ENCODE measurements at regions not wholly inside any gene's neighbourhood (a gene's known extent, or its start where the extent isn't known, plus 50 kb on each side); places are given as distances from the start of the nearest gene placed in this dataset.

DNA sequence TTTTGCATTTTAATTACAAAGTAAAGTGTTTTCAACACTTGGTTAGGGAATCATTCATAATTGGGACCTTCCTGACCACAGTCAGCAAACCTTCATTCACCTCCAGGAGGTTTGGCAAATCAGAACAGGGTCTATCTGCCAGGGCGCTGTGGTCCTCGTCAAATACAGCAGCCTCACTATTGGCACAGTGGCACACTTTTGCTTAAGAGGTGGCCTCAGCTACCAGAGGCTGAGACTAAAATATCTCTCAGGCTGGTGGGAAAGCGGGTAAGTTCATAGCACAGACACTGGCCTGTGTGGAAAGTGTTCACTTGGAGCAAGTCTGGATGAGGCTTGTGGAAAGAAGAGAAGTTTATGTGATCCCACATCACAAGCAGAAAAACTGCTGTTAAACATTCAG lies 268.6 kb upstream of the DAPK1 start:
- TF ChIP-seq, protein P1, sequence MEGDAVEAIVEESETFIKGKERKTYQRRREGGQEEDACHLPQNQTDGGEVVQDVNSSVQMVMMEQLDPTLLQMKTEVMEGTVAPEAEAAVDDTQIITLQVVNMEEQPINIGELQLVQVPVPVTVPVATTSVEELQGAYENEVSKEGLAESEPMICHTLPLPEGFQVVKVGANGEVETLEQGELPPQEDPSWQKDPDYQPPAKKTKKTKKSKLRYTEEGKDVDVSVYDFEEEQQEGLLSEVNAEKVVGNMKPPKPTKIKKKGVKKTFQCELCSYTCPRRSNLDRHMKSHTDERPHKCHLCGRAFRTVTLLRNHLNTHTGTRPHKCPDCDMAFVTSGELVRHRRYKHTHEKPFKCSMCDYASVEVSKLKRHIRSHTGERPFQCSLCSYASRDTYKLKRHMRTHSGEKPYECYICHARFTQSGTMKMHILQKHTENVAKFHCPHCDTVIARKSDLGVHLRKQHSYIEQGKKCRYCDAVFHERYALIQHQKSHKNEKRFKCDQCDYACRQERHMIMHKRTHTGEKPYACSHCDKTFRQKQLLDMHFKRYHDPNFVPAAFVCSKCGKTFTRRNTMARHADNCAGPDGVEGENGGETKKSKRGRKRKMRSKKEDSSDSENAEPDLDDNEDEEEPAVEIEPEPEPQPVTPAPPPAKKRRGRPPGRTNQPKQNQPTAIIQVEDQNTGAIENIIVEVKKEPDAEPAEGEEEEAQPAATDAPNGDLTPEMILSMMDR (IDR thresholded peaks at IDR 0.05; ENCODE audit: control extremely low read depth, extremely low read depth) = no peak
- ATAC-seq (ENCODE audit: insufficient read depth, low FRiP score) = no peak
- no peak overlapping the region for H3K4me3 ChIP-seq
- DNase-seq = no peak
- no peak overlapping the region for H3K27ac ChIP-seq (ENCODE audit: low read depth in 1 of 2, low read length in 1 of 2)
- peaks cover 0 to under 1% (median 0%) of the 10 kb centered on the region in 4 donors for H3K9me3 ChIP-seq (ENCODE audit: control insufficient read depth in 4 of 4, insufficient read depth in 3 of 4, low read length in 3 of 4)
- H3K9ac ChIP-seq (ENCODE audit: insufficient read depth in 1 of 2, low read length in 2 of 2) = no peak overlapping the region
- 87 to 89% methylated on average over 3 of the region's 3 CpGs for WGBS, 2 donors
- H3K36me3 ChIP-seq (ENCODE audit: control insufficient read depth in 4 of 4, insufficient read depth in 4 of 4, low read length in 4 of 4) = no peaks in the 10 kb centered on the region
- H3K4me1 ChIP-seq (ENCODE audit: control insufficient read depth in 5 of 5, insufficient read depth in 5 of 5, low read length in 5 of 5) = peaks cover 0 to under 1% (median 0%) of the 10 kb centered on the region in 5 donors
- H3K27me3 ChIP-seq (ENCODE audit: control insufficient read depth in 3 of 3, insufficient read depth in 3 of 3, low read length in 2 of 3) = no peaks in the 10 kb centered on the region

DNA sequence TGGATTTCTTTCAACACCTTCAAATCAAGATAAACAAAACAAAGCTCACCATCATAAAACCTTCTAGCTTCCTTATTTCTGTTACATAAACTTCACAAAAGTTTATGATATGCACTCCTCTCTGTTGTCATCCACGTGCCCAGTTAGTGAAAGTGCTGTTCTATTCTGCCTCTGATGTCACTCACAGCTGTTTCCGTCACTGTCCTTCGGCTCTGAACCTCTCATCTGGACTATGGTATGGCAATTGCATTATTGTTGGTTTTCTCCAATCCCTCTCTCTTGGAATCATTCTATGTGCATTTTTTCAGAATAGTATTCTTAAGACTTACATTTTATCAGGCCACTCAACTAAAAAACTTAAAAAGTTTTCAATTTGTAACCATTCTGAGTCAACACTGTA lies 264.2 kb upstream of the DAPK1 start:
- H3K4me1 ChIP-seq (ENCODE audit: control insufficient read depth in 5 of 5, insufficient read depth in 5 of 5, low read length in 5 of 5) = no peaks in the 10 kb centered on the region
- H3K27me3 ChIP-seq (ENCODE audit: control insufficient read depth in 3 of 3, insufficient read depth in 3 of 3, low read length in 2 of 3) = no peaks in the 10 kb centered on the region
- no peaks in the 10 kb centered on the region for H3K36me3 ChIP-seq (ENCODE audit: control insufficient read depth in 4 of 4, insufficient read depth in 4 of 4, low read length in 4 of 4)
- no peak for DNase-seq
- no peak overlapping the region for H3K9ac ChIP-seq (ENCODE audit: insufficient read depth in 1 of 2, low read length in 2 of 2)
- TF ChIP-seq, protein P1 (IDR thresholded peaks at IDR 0.05; ENCODE audit: control extremely low read depth, extremely low read depth) = no peak
- no peak overlapping the region for H3K4me3 ChIP-seq
- WGBS, 2 donors = 78 to 88% methylated on average over 3 of the region's 3 CpGs
- ATAC-seq (ENCODE audit: insufficient read depth, low FRiP score) = no peak
- H3K27ac ChIP-seq (ENCODE audit: low read depth in 1 of 2, low read length in 1 of 2) = no peak overlapping the region
- no peaks in the 10 kb centered on the region for H3K9me3 ChIP-seq (ENCODE audit: control insufficient read depth in 4 of 4, insufficient read depth in 3 of 4, low read length in 3 of 4)

DNA sequence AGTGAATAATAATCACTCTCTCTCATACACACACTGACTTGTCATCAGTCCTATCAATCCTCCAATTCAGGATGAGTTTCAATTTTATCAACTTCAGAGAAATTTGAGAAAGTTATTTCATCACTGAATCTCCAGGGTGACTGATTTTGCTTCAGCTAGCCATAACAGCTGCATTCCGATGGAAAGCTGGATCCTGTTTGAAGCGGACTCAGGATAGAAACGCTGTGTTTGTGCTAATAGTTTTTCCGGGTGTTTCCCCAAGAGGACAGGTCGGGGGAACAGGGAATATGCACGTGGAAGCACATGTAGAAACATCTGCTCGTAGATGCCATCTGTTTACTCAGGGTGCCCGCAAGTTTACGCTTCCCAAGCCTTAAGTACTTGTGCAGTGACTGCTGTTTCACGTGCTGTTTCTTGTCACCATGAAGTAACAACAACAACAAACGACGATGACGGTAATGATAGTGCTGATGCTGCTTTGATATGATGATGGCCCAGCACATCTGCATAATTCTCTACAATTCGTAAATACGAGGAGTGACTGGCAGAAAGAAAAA lies 263.7 kb upstream of the DAPK1 start:
- Histone ChIP-seq H3K27ac (ENCODE audit: low read depth in 1 of 2, low read length in 1 of 2) (no peak overlapping the region), H3K4me3 (no peak overlapping the region), H3K36me3 (ENCODE audit: control insufficient read depth in 4 of 4, insufficient read depth in 4 of 4, low read length in 4 of 4) (no peaks in the 10 kb centered on the region), H3K9me3 (ENCODE audit: control insufficient read depth in 4 of 4, insufficient read depth in 3 of 4, low read length in 3 of 4) (no peaks in the 10 kb centered on the region), H3K9ac (ENCODE audit: insufficient read depth in 1 of 2, low read length in 2 of 2) (no peak overlapping the region), H3K4me1 (ENCODE audit: control insufficient read depth in 5 of 5, insufficient read depth in 5 of 5, low read length in 5 of 5) (peaks cover 0 to 3% (median 0%) of the 10 kb centered on the region in 5 donors), H3K27me3 (ENCODE audit: control insufficient read depth in 3 of 3, insufficient read depth in 3 of 3, low read length in 2 of 3) (no peaks in the 10 kb centered on the region)
- ATAC-seq (ENCODE audit: insufficient read depth, low FRiP score) (no peak), DNase-seq (peak in 2 of 3 donors; percentile 40 to 41)
- TF ChIP-seq, protein P1 (IDR thresholded peaks at IDR 0.05; ENCODE audit: control extremely low read depth, extremely low read depth) = no peak
- 75 to 79% methylated on average over 15 of the region's 15 CpGs for WGBS, 2 donors

DNA sequence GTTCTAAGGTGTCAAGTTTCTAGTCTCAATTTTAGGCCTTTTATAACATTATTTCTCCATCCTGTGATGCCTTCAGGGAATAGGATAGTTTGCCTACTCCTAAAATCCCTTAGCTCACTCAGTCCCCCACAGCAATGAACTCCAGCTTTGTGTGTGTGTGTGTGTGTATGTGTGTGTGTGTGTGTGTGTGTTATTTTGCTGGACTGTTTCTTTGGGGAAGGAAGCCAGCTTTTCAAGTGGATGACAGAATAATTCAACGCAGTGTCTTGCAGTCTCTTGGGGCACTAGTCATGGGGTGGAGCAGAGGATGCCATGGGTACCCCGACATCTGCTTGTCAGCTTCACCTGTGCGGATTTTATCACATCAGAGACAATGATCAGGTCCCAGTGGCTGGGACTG lies 262.8 kb upstream of the DAPK1 start:
- no peak overlapping the region for H3K4me3 ChIP-seq
- 85 to 87% methylated on average over 3 of the region's 3 CpGs for WGBS, 2 donors
- no peaks in the 10 kb centered on the region for H3K36me3 ChIP-seq (ENCODE audit: control insufficient read depth in 4 of 4, insufficient read depth in 4 of 4, low read length in 4 of 4)
- no peak overlapping the region for H3K9ac ChIP-seq (ENCODE audit: insufficient read depth in 1 of 2, low read length in 2 of 2)
- H3K9me3 ChIP-seq (ENCODE audit: control insufficient read depth in 4 of 4, insufficient read depth in 3 of 4, low read length in 3 of 4) = no peaks in the 10 kb centered on the region
- no peak for DNase-seq
- ATAC-seq (ENCODE audit: insufficient read depth, low FRiP score) = no peak
- H3K27me3 ChIP-seq (ENCODE audit: control insufficient read depth in 3 of 3, insufficient read depth in 3 of 3, low read length in 2 of 3) = no peaks in the 10 kb centered on the region
- peaks cover 0 to 3% (median 0%) of the 10 kb centered on the region in 5 donors for H3K4me1 ChIP-seq (ENCODE audit: control insufficient read depth in 5 of 5, insufficient read depth in 5 of 5, low read length in 5 of 5)
- no peak overlapping the region for H3K27ac ChIP-seq (ENCODE audit: low read depth in 1 of 2, low read length in 1 of 2)
- TF ChIP-seq, protein P1 (IDR thresholded peaks at IDR 0.05; ENCODE audit: control extremely low read depth, extremely low read depth) = no peak

Data from lung (tissue), 11 donors.